Keratinocyte (primary cell): ENCODE measurements at regions not wholly inside any gene's neighbourhood (a gene's known extent, or its start where the extent isn't known, plus 50 kb on each side); places are given as distances from the start of the nearest gene placed in this dataset.
"Not testable (repeated sequence)": the region's sequence is repeated elsewhere in the genome, so short reads cannot be mapped to it uniquely, and the experiment has no call there.

Experiments used
- CTCF ChIP-seq, 3 experiments: IDR thresholded peaks in 1 of 3; conservative IDR thresholded peaks in 1 of 3; optimal IDR thresholded peaks in 1 of 3; 2 replicates in 2 of 3; 3 replicates in 1 of 3; pipeline versions ENCODE3 to v1.5.1; 2011; ENCODE audit warnings: low read length in 3 of 3, mild to moderate bottlenecking in 3 of 3, moderate library complexity in 2 of 3, control low read depth in 1 of 3, inconsistent platforms in 1 of 3; ENCODE audit not compliant: insufficient read depth in 2 of 3; ENCODE audit errors: extremely low read depth in 1 of 3
- EZH2 ChIP-seq: IDR thresholded peaks from one replicate; pipeline ENCODE4 v1.6.1; 2012; ENCODE audit warnings: inconsistent platforms, mild to moderate bottlenecking, low read length, moderate library complexity

- TF ChIP-seq CTCF (optimal IDR thresholded peaks at IDR 0.05 in 1 of 3, IDR thresholded peaks at IDR 0.05 in 1 of 3, conservative IDR thresholded peaks at IDR 0.05 in 1 of 3; ENCODE audit: extremely low read depth in 1 of 3, insufficient read depth in 2 of 3, low read length in 3 of 3); EZH2: not testable (repeated sequence)
Observed at GRCh38 chr20:25868650-25868979, 172.0 kb upstream of the ZNF337 start.
